ENCODE measurements at regions not wholly inside any gene's neighbourhood (a gene's known extent, or its start where the extent isn't known, plus 50 kb on each side); places are given as distances from the start of the nearest gene placed in this dataset.
"Not testable (repeated sequence)": the region's sequence is repeated elsewhere in the genome, so short reads cannot be mapped to it uniquely, and the experiment has no call there.

DNA sequence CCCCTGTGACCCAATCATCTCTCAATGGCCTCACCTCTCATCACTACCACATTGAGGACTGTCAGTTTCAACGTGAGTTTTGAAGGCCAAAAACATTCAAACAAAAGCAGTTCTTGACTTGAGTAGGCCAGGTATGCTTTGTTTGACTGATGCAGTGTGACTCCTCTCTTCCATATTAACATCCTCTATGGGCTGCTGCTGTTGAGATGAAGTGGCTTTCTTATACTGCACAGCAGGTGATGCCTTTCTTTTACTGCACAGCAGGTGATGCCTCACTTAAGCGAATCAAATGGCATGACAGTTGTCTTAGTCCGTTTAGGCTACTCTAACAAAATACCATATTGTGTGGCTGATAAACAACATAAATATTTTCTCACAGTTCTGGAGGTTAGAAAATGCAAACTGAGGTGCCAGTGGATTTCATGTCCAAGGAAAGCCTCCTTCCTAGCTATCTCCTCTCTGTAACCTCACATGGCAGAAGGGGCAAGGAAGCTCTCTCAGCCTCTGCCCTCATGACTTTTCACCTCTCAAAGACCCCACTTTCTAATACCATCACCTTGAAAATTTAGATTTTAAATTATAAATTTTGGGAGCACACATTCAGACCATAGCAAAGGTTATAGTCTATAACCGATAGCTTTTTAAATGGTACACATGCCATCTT is 2267.9 kb upstream of the AGA start:
- Histone ChIP-seq H3K9me3 (ENCODE audit: insufficient read depth, low read depth, low read length) (no peaks in the 10 kb centered on the region), H3K36me3 (ENCODE audit: insufficient read depth, low read length) (no peaks in the 10 kb centered on the region), H3K27me3 (ENCODE audit: insufficient read depth, low read length) (no peaks in the 10 kb centered on the region), H3K4me2 (ENCODE audit: low read length) (no peak overlapping the region), H3K4me1 (ENCODE audit: insufficient read depth, low read length) (no peaks in the 10 kb centered on the region), H3K79me2 (ENCODE audit: insufficient read depth, low read length) (no peaks in the 10 kb centered on the region), H2AFZ (ENCODE audit: low read depth, low read length) (no peak overlapping the region), H3K4me3 (ENCODE audit: insufficient read depth, low read depth, low read length) (no peak overlapping the region), H3K27ac (ENCODE audit: low read depth, low read length) (no peak overlapping the region), H3K9ac (ENCODE audit: low read length) (no peak overlapping the region), H4K20me1 (ENCODE audit: insufficient read depth, low read length) (no peaks in the 10 kb centered on the region)
- Mint-ChIP-seq H3K36me3 (ENCODE audit: low read depth, unreplicated experiment) (no peaks in the 10 kb centered on the region), H3K27me3 (ENCODE audit: low read depth, unreplicated experiment) (no peaks in the 10 kb centered on the region), H3K27ac (ENCODE audit: unreplicated experiment) (no peak overlapping the region), H3K9me3 (ENCODE audit: unreplicated experiment) (peaks cover 3% of the 10 kb centered on the region), H3K4me1 (ENCODE audit: low read depth, unreplicated experiment) (no peaks in the 10 kb centered on the region), H3K4me3 (ENCODE audit: unreplicated experiment) (no peak overlapping the region)
- no peak for TF ChIP-seq EZH2 (IDR thresholded peaks at IDR 0.05; ENCODE audit: insufficient read depth, low read length)
- no peak for TF ChIP-seq CTCF (IDR thresholded peaks at IDR 0.05; ENCODE audit: insufficient read depth, low read depth, low read length)
- DNase-seq (ENCODE audit: low read depth) (no peak), FAIRE-seq (no peak)

DNA sequence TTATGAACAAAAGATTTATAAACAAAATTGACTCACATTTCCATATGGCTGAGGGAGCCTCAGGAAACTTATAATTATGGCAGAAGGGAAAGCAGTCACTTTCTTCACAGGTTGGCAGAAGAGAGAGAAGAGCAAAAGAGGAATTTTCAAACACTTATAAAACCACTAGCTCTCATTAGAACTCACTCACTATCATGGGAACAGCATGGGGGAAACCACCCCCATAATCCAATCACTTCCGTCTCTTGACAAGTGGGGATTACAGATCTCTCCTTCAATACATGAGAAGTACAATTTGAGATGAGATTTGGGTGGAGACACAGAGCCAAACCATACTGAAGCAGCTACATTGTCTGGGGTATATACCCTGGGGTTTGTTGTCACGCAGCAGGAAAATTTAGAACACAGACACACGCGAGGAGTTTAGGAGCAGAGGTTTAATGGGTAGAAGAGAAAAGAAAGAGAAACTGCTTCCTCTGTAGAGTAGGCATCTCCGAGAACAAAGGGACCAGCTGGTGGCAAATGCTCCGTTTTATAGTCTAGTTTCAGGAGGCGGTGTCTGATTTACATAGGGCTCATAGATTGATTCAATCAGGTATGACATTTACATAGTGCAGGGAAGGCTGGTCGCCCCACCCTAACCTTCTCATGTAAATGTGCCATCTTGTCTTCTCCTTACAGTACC is 2277.7 kb upstream of the AGA start:
- Histone ChIP-seq H3K4me1 (ENCODE audit: insufficient read depth, low read length) (no peaks in the 10 kb centered on the region), H4K20me1 (ENCODE audit: insufficient read depth, low read length) (no peaks in the 10 kb centered on the region), H3K36me3 (ENCODE audit: insufficient read depth, low read length) (no peaks in the 10 kb centered on the region), H3K9ac (ENCODE audit: low read length) (no peak overlapping the region), H3K4me2 (ENCODE audit: low read length) (no peak overlapping the region), H3K27me3 (ENCODE audit: insufficient read depth, low read length) (no peaks in the 10 kb centered on the region), H3K27ac (ENCODE audit: low read depth, low read length) (no peak overlapping the region), H3K9me3 (ENCODE audit: insufficient read depth, low read depth, low read length) (no peaks in the 10 kb centered on the region), H2AFZ (ENCODE audit: low read depth, low read length) (no peak overlapping the region), H3K4me3 (ENCODE audit: insufficient read depth, low read depth, low read length) (no peak overlapping the region), H3K79me2 (ENCODE audit: insufficient read depth, low read length) (no peaks in the 10 kb centered on the region)
- Mint-ChIP-seq H3K9me3 (ENCODE audit: unreplicated experiment) (peaks cover 4% of the 10 kb centered on the region), H3K36me3 (ENCODE audit: low read depth, unreplicated experiment) (no peaks in the 10 kb centered on the region), H3K4me1 (ENCODE audit: low read depth, unreplicated experiment) (no peaks in the 10 kb centered on the region), H3K4me3 (ENCODE audit: unreplicated experiment) (no peak overlapping the region), H3K27me3 (ENCODE audit: low read depth, unreplicated experiment) (no peaks in the 10 kb centered on the region), H3K27ac (ENCODE audit: unreplicated experiment) (no peak overlapping the region)
- TF ChIP-seq CTCF (IDR thresholded peaks at IDR 0.05; ENCODE audit: insufficient read depth, low read depth, low read length) (no peak), EZH2 (IDR thresholded peaks at IDR 0.05; ENCODE audit: insufficient read depth, low read length) (no peak)
- DNase-seq (ENCODE audit: low read depth) (no peak), FAIRE-seq (no peak)

DNA sequence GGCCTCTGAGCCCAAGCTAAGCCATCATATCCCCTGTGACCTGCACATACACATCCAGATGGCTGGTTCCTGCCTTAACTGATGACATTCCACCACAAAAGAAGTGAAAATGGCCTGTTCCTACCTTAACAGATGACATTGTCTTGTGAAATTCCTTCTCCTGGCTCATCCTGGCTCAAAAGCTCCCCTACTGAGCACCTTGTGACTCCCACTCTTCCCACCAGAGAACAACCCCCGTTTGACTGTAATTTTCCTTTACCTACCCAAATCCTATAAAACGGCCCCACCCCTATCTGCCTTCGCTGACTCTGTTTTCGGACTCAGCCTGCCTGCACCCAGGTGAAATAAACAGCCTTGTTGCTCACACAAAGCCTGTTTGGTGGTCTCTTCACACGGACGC is 2284.3 kb upstream of the AGA start:
- not testable (repeated sequence) for FAIRE-seq; H4K20me1 ChIP-seq (ENCODE audit: insufficient read depth, low read length); H2AFZ ChIP-seq (ENCODE audit: low read depth, low read length); H3K9ac ChIP-seq (ENCODE audit: low read length); H3K4me1 ChIP-seq (ENCODE audit: insufficient read depth, low read length); H3K4me3 ChIP-seq (ENCODE audit: insufficient read depth, low read depth, low read length); DNase-seq (ENCODE audit: low read depth); H3K9me3 Mint-ChIP-seq (ENCODE audit: unreplicated experiment); H3K79me2 ChIP-seq (ENCODE audit: insufficient read depth, low read length); H3K27ac Mint-ChIP-seq (ENCODE audit: unreplicated experiment); H3K27me3 ChIP-seq (ENCODE audit: insufficient read depth, low read length); H3K36me3 Mint-ChIP-seq (ENCODE audit: low read depth, unreplicated experiment); H3K27me3 Mint-ChIP-seq (ENCODE audit: low read depth, unreplicated experiment); H3K27ac ChIP-seq (ENCODE audit: low read depth, low read length); H3K4me2 ChIP-seq (ENCODE audit: low read length); H3K9me3 ChIP-seq (ENCODE audit: insufficient read depth, low read depth, low read length); H3K4me3 Mint-ChIP-seq (ENCODE audit: unreplicated experiment); H3K4me1 Mint-ChIP-seq (ENCODE audit: low read depth, unreplicated experiment); H3K36me3 ChIP-seq (ENCODE audit: insufficient read depth, low read length)
